IPS-20b (cell line): ENCODE measurements at regions not wholly inside any gene's neighbourhood (a gene's known extent, or its start where the extent isn't known, plus 50 kb on each side); places are given as distances from the start of the nearest gene placed in this dataset.

Experiments
- H3K27ac ChIP-seq: one replicate; pipeline ENCODE4 v1.5.1; 2013; ENCODE audit warnings: low read length
- H3K27me3 ChIP-seq: 2 replicates; pipeline ENCODE4 v1.6.1; 2013; ENCODE audit warnings: mild to moderate bottlenecking, low read length, inconsistent platforms; ENCODE audit not compliant: insufficient read depth
- H3K36me3 ChIP-seq: 2 replicates; pipeline ENCODE4 v1.6.1; 2013; ENCODE audit warnings: low read depth, mild to moderate bottlenecking, inconsistent platforms, low read length, moderate library complexity; ENCODE audit not compliant: insufficient read depth
- H3K4me1 ChIP-seq: 2 replicates; pipeline ENCODE4 v1.6.1; 2013; ENCODE audit warnings: mild to moderate bottlenecking, control low read depth, inconsistent platforms, low read length, moderate library complexity; ENCODE audit not compliant: insufficient read depth
- H3K4me3 ChIP-seq: 2 replicates; pipeline ENCODE4 v1.5.1; 2013; ENCODE audit warnings: mild to moderate bottlenecking, low read length, inconsistent platforms
- H3K9ac ChIP-seq: 2 replicates; pipeline ENCODE4 v1.6.1; 2013; ENCODE audit warnings: low read depth, mild to moderate bottlenecking, inconsistent platforms, low read length, moderate library complexity
- H3K9me3 ChIP-seq: 2 replicates; pipeline ENCODE4 v1.6.1; 2013; ENCODE audit warnings: mild to moderate bottlenecking, low read depth, low read length, inconsistent platforms; ENCODE audit not compliant: insufficient read depth

- peaks cover 8% of the 10 kb centered on the region; the same call in 1 of the 2 replicates for H3K9me3 ChIP-seq
- H3K4me3 ChIP-seq: no peak overlapping the region
- H3K27me3 ChIP-seq: no peaks in the 10 kb centered on the region
- no peak overlapping the region for H3K9ac ChIP-seq
- no peak overlapping the region for H3K27ac ChIP-seq
- peaks cover 16% of the 10 kb centered on the region; the same call in 1 of the 2 replicates for H3K4me1 ChIP-seq
- H3K36me3 ChIP-seq: no peaks in the 10 kb centered on the region
Observed at GRCh38 chr2:226652369-226652768, 147.3 kb downstream of the IRS1 start.

GRCh38 chr2:226649871-226650660 lies 149.6 kb downstream of the IRS1 start:
- Histone ChIP-seq H3K27me3 (no peaks in the 10 kb centered on the region), H3K9me3 (peaks cover 8% of the 10 kb centered on the region; the same call in 1 of the 2 replicates), H3K4me1 (peaks cover 16% of the 10 kb centered on the region; the same call in 1 of the 2 replicates), H3K36me3 (no peaks in the 10 kb centered on the region), H3K9ac (peak overlapping the region; percentile 38; the same call in 1 of the 2 replicates), H3K27ac (peak overlapping the region; percentile 57), H3K4me3 (no peak overlapping the region)

GRCh38 chr2:226649201-226649600 lies 150.4 kb downstream of the IRS1 start:
- Histone ChIP-seq H3K4me3 (no peak overlapping the region), H3K9me3 (peaks cover 8% of the 10 kb centered on the region; the same call in 1 of the 2 replicates), H3K36me3 (no peaks in the 10 kb centered on the region), H3K27ac (peak overlapping the region; percentile 57), H3K9ac (peak overlapping the region; percentile 38; the same call in 1 of the 2 replicates), H3K4me1 (peaks cover 16% of the 10 kb centered on the region; the same call in 1 of the 2 replicates), H3K27me3 (no peaks in the 10 kb centered on the region)

GRCh38 chr2:226647621-226648518 lies 151.8 kb downstream of the IRS1 start:
- no peaks in the 10 kb centered on the region for H3K27me3 ChIP-seq
- H3K27ac ChIP-seq: no peak overlapping the region
- H3K9me3 ChIP-seq: peaks cover 8% of the 10 kb centered on the region; the same call in 1 of the 2 replicates
- no peak overlapping the region for H3K4me3 ChIP-seq
- H3K4me1 ChIP-seq: peaks cover 16% of the 10 kb centered on the region; the same call in 1 of the 2 replicates
- H3K36me3 ChIP-seq: no peaks in the 10 kb centered on the region
- H3K9ac ChIP-seq: no peak overlapping the region

GRCh38 chr2:226644399-226644865 lies 155.2 kb downstream of the IRS1 start:
- H3K27ac ChIP-seq: no peak overlapping the region
- peaks cover 10% of the 10 kb centered on the region; the same call in 1 of the 2 replicates for H3K9me3 ChIP-seq
- no peaks in the 10 kb centered on the region for H3K27me3 ChIP-seq
- H3K9ac ChIP-seq: no peak overlapping the region
- no peaks in the 10 kb centered on the region for H3K36me3 ChIP-seq
- no peak overlapping the region for H3K4me3 ChIP-seq
- peaks cover 2% of the 10 kb centered on the region; the same call in 1 of the 2 replicates for H3K4me1 ChIP-seq

- Histone ChIP-seq H3K9me3 (peaks cover 5% of the 10 kb centered on the region; the same call in 1 of the 2 replicates), H3K4me3 (no peak overlapping the region), H3K9ac (no peak overlapping the region), H3K27ac (no peak overlapping the region), H3K36me3 (no peaks in the 10 kb centered on the region), H3K27me3 (no peaks in the 10 kb centered on the region), H3K4me1 (no peaks in the 10 kb centered on the region)
Observed at GRCh38 chr2:226643946-226644282, 155.7 kb downstream of the IRS1 start.

GRCh38 chr2:226643030-226643945 lies 156.3 kb downstream of the IRS1 start:
- H3K27me3 ChIP-seq: no peaks in the 10 kb centered on the region
- 0 out of 2 replicates have a peak, but pooled peaks cover 3% of the 10 kb centered on the region for H3K9me3 ChIP-seq
- H3K36me3 ChIP-seq: no peaks in the 10 kb centered on the region
- H3K4me3 ChIP-seq: no peak overlapping the region
- no peaks in the 10 kb centered on the region for H3K4me1 ChIP-seq
- no peak overlapping the region for H3K27ac ChIP-seq
- no peak overlapping the region for H3K9ac ChIP-seq

- no peaks in the 10 kb centered on the region for H3K36me3 ChIP-seq
- H3K27ac ChIP-seq: no peak overlapping the region
- no peak overlapping the region for H3K9ac ChIP-seq
- no peak overlapping the region for H3K4me3 ChIP-seq
- H3K9me3 ChIP-seq: 0 out of 2 replicates have a peak, but pooled peaks cover 3% of the 10 kb centered on the region
- no peaks in the 10 kb centered on the region for H3K4me1 ChIP-seq
- H3K27me3 ChIP-seq: no peaks in the 10 kb centered on the region
Observed at GRCh38 chr2:226641008-226641407, 158.6 kb downstream of the IRS1 start.

GRCh38 chr2:226640501-226640900 lies 159.1 kb downstream of the IRS1 start:
- no peaks in the 10 kb centered on the region for H3K36me3 ChIP-seq
- no peak overlapping the region for H3K27ac ChIP-seq
- H3K9ac ChIP-seq: no peak overlapping the region
- no peak overlapping the region for H3K4me3 ChIP-seq
- H3K9me3 ChIP-seq: 0 out of 2 replicates have a peak, but pooled peaks cover 3% of the 10 kb centered on the region
- no peaks in the 10 kb centered on the region for H3K27me3 ChIP-seq
- H3K4me1 ChIP-seq: no peaks in the 10 kb centered on the region

GRCh38 chr2:226639550-226639949 lies 160.1 kb downstream of the IRS1 start:
- Histone ChIP-seq H3K27ac (no peak overlapping the region), H3K9me3 (0 out of 2 replicates have a peak, but pooled peaks cover 3% of the 10 kb centered on the region), H3K27me3 (no peaks in the 10 kb centered on the region), H3K9ac (no peak overlapping the region), H3K4me1 (no peaks in the 10 kb centered on the region), H3K4me3 (no peak overlapping the region), H3K36me3 (no peaks in the 10 kb centered on the region)

GRCh38 chr2:226638576-226638975 lies 161.0 kb downstream of the IRS1 start:
- no peak overlapping the region for H3K9ac ChIP-seq
- H3K4me3 ChIP-seq: no peak overlapping the region
- no peak overlapping the region for H3K27ac ChIP-seq
- no peaks in the 10 kb centered on the region for H3K4me1 ChIP-seq
- H3K36me3 ChIP-seq: no peaks in the 10 kb centered on the region
- H3K27me3 ChIP-seq: no peaks in the 10 kb centered on the region
- 0 out of 2 replicates have a peak, but pooled peaks cover 3% of the 10 kb centered on the region for H3K9me3 ChIP-seq
